ENCODE measurements at regions not wholly inside any gene's neighbourhood (a gene's known extent, or its start where the extent isn't known, plus 50 kb on each side); places are given as distances from the start of the nearest gene placed in this dataset.

GRCh38 chr20:40540166-40540565 is 148.9 kb downstream of the MAFB start:
- Mint-ChIP-seq H3K27me3 (peaks cover 12% of the 10 kb centered on the region), H3K4me1 (ENCODE audit: low read depth) (no peaks in the 10 kb centered on the region), H3K36me3 (ENCODE audit: low read depth) (no peaks in the 10 kb centered on the region), H3K4me3 (no peak overlapping the region), H3K27ac (no peak overlapping the region), H3K9me3 (no peaks in the 10 kb centered on the region)
- TF ChIP-seq, protein P1, sequence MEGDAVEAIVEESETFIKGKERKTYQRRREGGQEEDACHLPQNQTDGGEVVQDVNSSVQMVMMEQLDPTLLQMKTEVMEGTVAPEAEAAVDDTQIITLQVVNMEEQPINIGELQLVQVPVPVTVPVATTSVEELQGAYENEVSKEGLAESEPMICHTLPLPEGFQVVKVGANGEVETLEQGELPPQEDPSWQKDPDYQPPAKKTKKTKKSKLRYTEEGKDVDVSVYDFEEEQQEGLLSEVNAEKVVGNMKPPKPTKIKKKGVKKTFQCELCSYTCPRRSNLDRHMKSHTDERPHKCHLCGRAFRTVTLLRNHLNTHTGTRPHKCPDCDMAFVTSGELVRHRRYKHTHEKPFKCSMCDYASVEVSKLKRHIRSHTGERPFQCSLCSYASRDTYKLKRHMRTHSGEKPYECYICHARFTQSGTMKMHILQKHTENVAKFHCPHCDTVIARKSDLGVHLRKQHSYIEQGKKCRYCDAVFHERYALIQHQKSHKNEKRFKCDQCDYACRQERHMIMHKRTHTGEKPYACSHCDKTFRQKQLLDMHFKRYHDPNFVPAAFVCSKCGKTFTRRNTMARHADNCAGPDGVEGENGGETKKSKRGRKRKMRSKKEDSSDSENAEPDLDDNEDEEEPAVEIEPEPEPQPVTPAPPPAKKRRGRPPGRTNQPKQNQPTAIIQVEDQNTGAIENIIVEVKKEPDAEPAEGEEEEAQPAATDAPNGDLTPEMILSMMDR (IDR thresholded peaks at IDR 0.05) = no peak
- H3K27me3 ChIP-seq (ENCODE audit: control insufficient read depth in 1 of 2, insufficient read depth in 2 of 2, low read length in 2 of 2) = no peaks in the 10 kb centered on the region
- CTCF ChIA-PET = no interaction called here
- no peaks in the 10 kb centered on the region for H3K4me1 ChIP-seq (ENCODE audit: insufficient read depth, low read length)
- H3K4me3 ChIP-seq (ENCODE audit: low read length) = no peak overlapping the region
- DNase-seq (no peak), ATAC-seq (ENCODE audit: poor library complexity) (no peak)
- H3K9me3 ChIP-seq (ENCODE audit: control insufficient read depth in 1 of 2, insufficient read depth in 1 of 2, low read length in 2 of 2) = no peaks in the 10 kb centered on the region
- POLR2A ChIA-PET = no interaction called here
- H3K36me3 ChIP-seq (ENCODE audit: insufficient read depth, low read length) = no peaks in the 10 kb centered on the region
- no peak overlapping the region for H3K27ac ChIP-seq (ENCODE audit: low read depth in 1 of 2, low read length in 2 of 2)
- intact Hi-C loops (cut with DNase I, micrococcal nuclease) = no loop called here

GRCh38 chr20:40538131-40538530 is 150.9 kb downstream of the MAFB start:
- H3K4me3 Mint-ChIP-seq = no peak overlapping the region
- H3K36me3 Mint-ChIP-seq (ENCODE audit: low read depth) = no peaks in the 10 kb centered on the region
- ChIA-PET POLR2A (no interaction called here), CTCF (no interaction called here)
- H3K4me3 ChIP-seq (ENCODE audit: low read length) = no peak overlapping the region
- DNase-seq (no peak), ATAC-seq (ENCODE audit: poor library complexity) (no peak)
- H3K27ac Mint-ChIP-seq = no peak overlapping the region
- H3K36me3 ChIP-seq (ENCODE audit: insufficient read depth, low read length) = no peaks in the 10 kb centered on the region
- no peaks in the 10 kb centered on the region for H3K4me1 Mint-ChIP-seq (ENCODE audit: low read depth)
- intact Hi-C loops (cut with DNase I, micrococcal nuclease) = no loop called here
- no peaks in the 10 kb centered on the region for H3K27me3 ChIP-seq (ENCODE audit: control insufficient read depth in 1 of 2, insufficient read depth in 2 of 2, low read length in 2 of 2)
- H3K4me1 ChIP-seq (ENCODE audit: insufficient read depth, low read length) = no peaks in the 10 kb centered on the region
- no peaks in the 10 kb centered on the region for H3K9me3 ChIP-seq (ENCODE audit: control insufficient read depth in 1 of 2, insufficient read depth in 1 of 2, low read length in 2 of 2)
- peaks cover 12% of the 10 kb centered on the region for H3K27me3 Mint-ChIP-seq
- H3K9me3 Mint-ChIP-seq = peaks cover 3% of the 10 kb centered on the region
- H3K27ac ChIP-seq (ENCODE audit: low read depth in 1 of 2, low read length in 2 of 2) = no peak overlapping the region
- TF ChIP-seq, protein P1 (IDR thresholded peaks at IDR 0.05) = no peak

DNA sequence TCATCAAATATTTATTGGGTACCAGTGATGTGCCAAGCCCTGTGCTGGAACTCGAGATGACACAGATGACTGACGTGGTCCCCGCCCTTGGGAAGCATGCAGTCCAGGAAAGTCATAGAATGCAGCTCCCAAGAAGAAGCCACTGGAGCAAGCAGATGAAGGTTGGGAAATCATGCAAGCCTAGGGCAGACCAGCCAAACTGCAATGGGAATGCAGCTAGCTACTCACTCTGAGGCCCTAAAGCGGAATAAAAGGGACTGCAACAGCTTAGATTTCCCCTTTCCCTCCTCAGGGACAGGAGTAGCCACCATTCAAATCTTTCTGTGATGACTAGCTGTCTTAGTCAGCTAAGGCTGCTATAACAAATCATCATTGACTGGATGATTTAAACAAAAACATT is 152.2 kb downstream of the MAFB start:
- intact Hi-C loops (cut with DNase I, micrococcal nuclease) = no loop called here
- ChIA-PET POLR2A (no interaction called here), CTCF (no interaction called here)
- Mint-ChIP-seq H3K27ac (no peak overlapping the region), H3K9me3 (peaks cover 12% of the 10 kb centered on the region), H3K4me3 (no peak overlapping the region), H3K36me3 (ENCODE audit: low read depth) (no peaks in the 10 kb centered on the region), H3K27me3 (peaks cover 12% of the 10 kb centered on the region), H3K4me1 (ENCODE audit: low read depth) (no peaks in the 10 kb centered on the region)
- H3K4me3 ChIP-seq (ENCODE audit: low read length) = no peak overlapping the region
- TF ChIP-seq, protein P1 (IDR thresholded peaks at IDR 0.05) = no peak
- no peaks in the 10 kb centered on the region for H3K4me1 ChIP-seq (ENCODE audit: insufficient read depth, low read length)
- no peaks in the 10 kb centered on the region for H3K36me3 ChIP-seq (ENCODE audit: insufficient read depth, low read length)
- DNase-seq (no peak), ATAC-seq (ENCODE audit: poor library complexity) (no peak)
- H3K27ac ChIP-seq (ENCODE audit: low read depth in 1 of 2, low read length in 2 of 2) = no peak overlapping the region
- H3K9me3 ChIP-seq (ENCODE audit: control insufficient read depth in 1 of 2, insufficient read depth in 1 of 2, low read length in 2 of 2) = peaks cover 0 to 8% of the 10 kb centered on the region in 2 experiments
- no peaks in the 10 kb centered on the region for H3K27me3 ChIP-seq (ENCODE audit: control insufficient read depth in 1 of 2, insufficient read depth in 2 of 2, low read length in 2 of 2)
